ENCODE measurements at regions not wholly inside any gene's neighbourhood (a gene's known extent, or its start where the extent isn't known, plus 50 kb on each side); places are given as distances from the start of the nearest gene placed in this dataset.

DNA sequence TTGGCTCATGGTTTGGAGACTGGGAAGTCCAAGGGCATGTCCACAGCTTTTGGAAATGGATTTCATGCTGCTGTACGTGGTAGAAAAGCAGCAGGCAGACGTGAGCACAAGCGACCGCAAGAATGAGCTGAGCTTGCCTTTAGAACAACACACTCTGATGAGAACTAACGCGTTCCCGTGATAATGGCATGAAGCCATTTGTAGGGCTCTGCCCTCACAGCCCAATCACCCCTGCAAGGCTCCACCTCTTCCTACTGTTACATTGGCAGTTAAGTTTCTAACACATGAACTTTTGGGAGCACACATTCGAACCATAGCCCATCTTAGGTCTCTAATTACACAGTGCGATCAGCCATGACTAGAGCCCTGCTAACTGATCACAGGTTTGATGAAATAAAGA is 107.5 kb upstream of the TMEM170B start:
- TF ChIP-seq, protein P1, sequence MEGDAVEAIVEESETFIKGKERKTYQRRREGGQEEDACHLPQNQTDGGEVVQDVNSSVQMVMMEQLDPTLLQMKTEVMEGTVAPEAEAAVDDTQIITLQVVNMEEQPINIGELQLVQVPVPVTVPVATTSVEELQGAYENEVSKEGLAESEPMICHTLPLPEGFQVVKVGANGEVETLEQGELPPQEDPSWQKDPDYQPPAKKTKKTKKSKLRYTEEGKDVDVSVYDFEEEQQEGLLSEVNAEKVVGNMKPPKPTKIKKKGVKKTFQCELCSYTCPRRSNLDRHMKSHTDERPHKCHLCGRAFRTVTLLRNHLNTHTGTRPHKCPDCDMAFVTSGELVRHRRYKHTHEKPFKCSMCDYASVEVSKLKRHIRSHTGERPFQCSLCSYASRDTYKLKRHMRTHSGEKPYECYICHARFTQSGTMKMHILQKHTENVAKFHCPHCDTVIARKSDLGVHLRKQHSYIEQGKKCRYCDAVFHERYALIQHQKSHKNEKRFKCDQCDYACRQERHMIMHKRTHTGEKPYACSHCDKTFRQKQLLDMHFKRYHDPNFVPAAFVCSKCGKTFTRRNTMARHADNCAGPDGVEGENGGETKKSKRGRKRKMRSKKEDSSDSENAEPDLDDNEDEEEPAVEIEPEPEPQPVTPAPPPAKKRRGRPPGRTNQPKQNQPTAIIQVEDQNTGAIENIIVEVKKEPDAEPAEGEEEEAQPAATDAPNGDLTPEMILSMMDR (IDR thresholded peaks at IDR 0.05; ENCODE audit: borderline replicate concordance, extremely low read depth, insufficient read depth): no peak
- no peaks in the 10 kb centered on the region for H3K9me3 ChIP-seq (ENCODE audit: control insufficient read depth in 2 of 3, insufficient read depth in 1 of 3, low read length in 3 of 3)
- H3K4me1 ChIP-seq (ENCODE audit: control insufficient read depth in 2 of 3, insufficient read depth in 2 of 3, low read depth in 1 of 3, low read length in 3 of 3): peaks cover 10 to 42% (median 31%) of the 10 kb centered on the region in 3 donors
- H3K27ac ChIP-seq (ENCODE audit: low read depth in 2 of 2, low read length in 2 of 2): no peak overlapping the region
- intact Hi-C loops (cut with DNase I): no loop called here
- H3K9ac ChIP-seq (ENCODE audit: low read length in 3 of 3): no peak overlapping the region
- H3K27me3 ChIP-seq (ENCODE audit: control insufficient read depth, insufficient read depth, low read length): no peaks in the 10 kb centered on the region
- DNase-seq (peak in 2 of 5 donors; percentile 41 to 42), FAIRE-seq (no peak)
- no peak overlapping the region for H3K4me3 ChIP-seq (ENCODE audit: low read length in 3 of 3)
- no peaks in the 10 kb centered on the region for H3K36me3 ChIP-seq (ENCODE audit: control insufficient read depth in 2 of 3, insufficient read depth in 3 of 3, low read length in 3 of 3)

DNA sequence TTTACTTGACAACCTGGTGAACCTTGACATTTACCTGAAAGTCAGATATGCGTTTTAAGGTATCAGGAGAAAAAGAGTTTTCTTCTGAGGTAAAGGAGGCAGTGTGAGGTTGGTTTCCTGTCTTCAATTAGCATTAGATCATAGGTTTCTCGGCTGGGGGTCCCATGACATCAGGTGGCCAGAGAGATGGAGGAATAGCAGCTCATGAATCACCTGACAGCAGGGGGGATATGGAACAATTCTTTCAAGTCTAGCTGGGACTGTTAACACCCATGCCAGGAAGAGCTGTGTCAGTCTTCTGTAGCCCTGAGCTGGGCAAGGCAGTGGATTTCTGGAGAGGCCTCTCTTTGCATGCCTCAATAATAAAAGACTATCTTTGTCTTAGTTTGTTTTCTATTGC is 108.0 kb upstream of the TMEM170B start:
- peak overlapping the region; percentile 30 to 59 for H3K27ac ChIP-seq (ENCODE audit: low read depth in 2 of 2, low read length in 2 of 2)

DNA sequence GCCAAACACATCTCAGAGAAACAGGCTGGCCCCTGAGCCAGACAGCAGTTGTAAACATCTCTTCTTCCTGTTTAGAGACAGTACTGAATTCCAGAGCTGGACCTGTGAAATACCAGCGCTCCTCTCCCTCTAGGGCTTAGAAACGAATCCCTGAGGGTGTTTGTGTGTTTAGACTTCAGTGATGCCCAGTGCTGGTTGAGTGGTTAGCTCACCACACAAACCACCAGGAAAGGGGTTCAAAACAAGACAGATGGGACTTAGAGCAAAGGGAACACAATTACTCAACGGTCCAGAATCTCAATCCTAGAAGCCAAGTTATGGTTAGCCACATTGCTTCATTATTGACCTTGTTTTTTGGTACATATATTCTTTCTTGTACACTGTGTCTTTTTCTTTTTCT is 108.7 kb upstream of the TMEM170B start:
- no peak for DNase-seq
- TF ChIP-seq, protein P1 (IDR thresholded peaks at IDR 0.05; ENCODE audit: borderline replicate concordance, extremely low read depth, insufficient read depth): no peak
- Histone ChIP-seq H3K4me1 (ENCODE audit: control insufficient read depth in 2 of 3, insufficient read depth in 2 of 3, low read depth in 1 of 3, low read length in 3 of 3) (peaks cover 10 to 44% (median 35%) of the 10 kb centered on the region in 3 donors), H3K4me3 (ENCODE audit: low read length in 3 of 3) (no peak overlapping the region), H3K36me3 (ENCODE audit: control insufficient read depth in 2 of 3, insufficient read depth in 3 of 3, low read length in 3 of 3) (no peaks in the 10 kb centered on the region), H3K27me3 (ENCODE audit: control insufficient read depth, insufficient read depth, low read length) (no peaks in the 10 kb centered on the region), H3K27ac (ENCODE audit: low read depth in 2 of 2, low read length in 2 of 2) (peak overlapping the region; percentile 30 to 87), H3K9me3 (ENCODE audit: control insufficient read depth in 2 of 3, insufficient read depth in 1 of 3, low read length in 3 of 3) (no peaks in the 10 kb centered on the region), H3K9ac (ENCODE audit: low read length in 3 of 3) (no peak overlapping the region)
- FAIRE-seq: no peak
- intact Hi-C loops (cut with DNase I): no loop called here

More for the DNA sequence above, 108.0 kb upstream of the TMEM170B start:
- Histone ChIP-seq H3K27me3 (ENCODE audit: control insufficient read depth, insufficient read depth, low read length) (no peaks in the 10 kb centered on the region), H3K4me1 (ENCODE audit: control insufficient read depth in 2 of 3, insufficient read depth in 2 of 3, low read depth in 1 of 3, low read length in 3 of 3) (peaks cover 10 to 41% (median 30%) of the 10 kb centered on the region in 3 donors), H3K36me3 (ENCODE audit: control insufficient read depth in 2 of 3, insufficient read depth in 3 of 3, low read length in 3 of 3) (no peaks in the 10 kb centered on the region), H3K9me3 (ENCODE audit: control insufficient read depth in 2 of 3, insufficient read depth in 1 of 3, low read length in 3 of 3) (no peaks in the 10 kb centered on the region), H3K4me3 (ENCODE audit: low read length in 3 of 3) (no peak overlapping the region), H3K9ac (ENCODE audit: low read length in 3 of 3) (no peak overlapping the region)
- no peak for DNase-seq
- no peak for FAIRE-seq
- intact Hi-C loops (cut with DNase I): no loop called here
- TF ChIP-seq, protein P1 (IDR thresholded peaks at IDR 0.05; ENCODE audit: borderline replicate concordance, extremely low read depth, insufficient read depth): no peak

DNA sequence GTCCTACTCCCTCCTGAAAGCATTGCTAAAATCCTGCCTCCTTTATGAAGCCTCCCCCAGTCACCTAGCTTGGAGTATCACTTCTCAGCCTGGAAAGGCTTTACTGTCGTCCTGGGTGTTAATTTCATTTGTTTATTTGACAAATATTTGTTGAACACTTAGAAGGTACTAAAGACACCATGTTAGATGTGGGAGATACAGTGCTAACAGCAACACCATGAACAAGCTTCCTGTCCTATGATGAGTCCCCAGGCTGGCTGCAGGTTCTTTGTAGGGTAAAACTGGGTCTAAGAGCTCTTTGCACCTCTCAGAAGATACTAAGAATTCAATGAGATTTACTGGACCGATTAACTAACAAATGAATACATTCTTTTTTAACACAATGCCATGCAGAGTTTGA is 109.2 kb upstream of the TMEM170B start:
- no peak overlapping the region for H3K4me3 ChIP-seq (ENCODE audit: low read length in 3 of 3)
- TF ChIP-seq, protein P1 (IDR thresholded peaks at IDR 0.05; ENCODE audit: borderline replicate concordance, extremely low read depth, insufficient read depth): no peak
- H3K4me1 ChIP-seq (ENCODE audit: control insufficient read depth in 2 of 3, insufficient read depth in 2 of 3, low read depth in 1 of 3, low read length in 3 of 3): peaks cover 10 to 47% (median 40%) of the 10 kb centered on the region in 3 donors
- H3K27ac ChIP-seq (ENCODE audit: low read depth in 2 of 2, low read length in 2 of 2): peak overlapping the region; percentile 59 to 87
- DNase-seq (no peak), FAIRE-seq (no peak)
- H3K27me3 ChIP-seq (ENCODE audit: control insufficient read depth, insufficient read depth, low read length): no peaks in the 10 kb centered on the region
- H3K9ac ChIP-seq (ENCODE audit: low read length in 3 of 3): no peak overlapping the region
- intact Hi-C loops (cut with DNase I): no loop called here
- no peaks in the 10 kb centered on the region for H3K9me3 ChIP-seq (ENCODE audit: control insufficient read depth in 2 of 3, insufficient read depth in 1 of 3, low read length in 3 of 3)
- no peaks in the 10 kb centered on the region for H3K36me3 ChIP-seq (ENCODE audit: control insufficient read depth in 2 of 3, insufficient read depth in 3 of 3, low read length in 3 of 3)

All from kidney (tissue), 13 donors.